Naive thymus-derived CD8-positive, alpha-beta T cell (primary cell): ENCODE measurements at regions not wholly inside any gene's neighbourhood (a gene's known extent, or its start where the extent isn't known, plus 50 kb on each side); places are given as distances from the start of the nearest gene placed in this dataset.
A peak's percentile ranks its signal among the peaks of the same experiment; 100 is the strongest.

ENCODE experiments used
- ATAC-seq, 2 donors: fragments of 150-1000 bp; cut with Tn5 transposase in 1 of 2; sonication (Bioruptor Pico), chemical (Tn5 transposase) in 1 of 2; 1 replicate in 1 of 2; 2 replicates in 1 of 2; pipeline ENCODE4 v1.10.0; 2021; ENCODE audit warnings: mild to moderate bottlenecking in 2 of 2, moderate library complexity in 2 of 2
- POLR2A ChIA-PET: fragments of 350-600 bp; sonication (Branson Sonifier 250); formaldehyde crosslinking; loops from one replicate; lab custom pipeline; 2021; ENCODE audit warnings: antibody characterized with exemption; lab: Charles Lee
- DNase-seq, 10 donors: peaks; one replicate each; pipeline versions ENCODE4 v3.0.0 to v3.0.0-alpha.2; 2020 to 2022
- H3K27ac Mint-ChIP-seq, 10 donors: one replicate each; pipeline ENCODE4 v1.8.0; 2020 to 2022; ENCODE audit warnings: mild to moderate bottlenecking in 10 of 10, mixed read lengths in 10 of 10, moderate library complexity in 4 of 10, inconsistent platforms in 1 of 10
- H3K27me3 Mint-ChIP-seq, 5 donors: one replicate each; pipeline ENCODE4 v1.8.0; 2021 to 2022; ENCODE audit warnings: mixed read lengths in 5 of 5
- H3K36me3 Mint-ChIP-seq, 3 donors: one replicate each; pipeline ENCODE4 v1.8.0; 2020 to 2022; ENCODE audit warnings: mixed read lengths in 3 of 3, mild to moderate bottlenecking in 2 of 3, inconsistent platforms in 1 of 3
- H3K4me1 Mint-ChIP-seq, 4 donors: one replicate each; pipeline ENCODE4 v1.8.0; 2021 to 2022; ENCODE audit warnings: mixed read lengths in 4 of 4
- H3K4me3 Mint-ChIP-seq, 10 donors: one replicate each; pipeline ENCODE4 v1.8.0; 2020 to 2022; ENCODE audit warnings: mild to moderate bottlenecking in 10 of 10, mixed read lengths in 10 of 10, moderate library complexity in 6 of 10, inconsistent platforms in 1 of 10
- H3K9me3 Mint-ChIP-seq, 9 donors: one replicate each; pipeline ENCODE4 v1.8.0; 2020 to 2022; ENCODE audit warnings: mixed read lengths in 9 of 9, mild to moderate bottlenecking in 3 of 9, inconsistent platforms in 1 of 9, moderate library complexity in 1 of 9

- no peak overlapping the region for H3K27ac Mint-ChIP-seq
Observed at GRCh38 chr13:58594747-58595600, 963.4 kb downstream of the PCDH17 start.

DNA sequence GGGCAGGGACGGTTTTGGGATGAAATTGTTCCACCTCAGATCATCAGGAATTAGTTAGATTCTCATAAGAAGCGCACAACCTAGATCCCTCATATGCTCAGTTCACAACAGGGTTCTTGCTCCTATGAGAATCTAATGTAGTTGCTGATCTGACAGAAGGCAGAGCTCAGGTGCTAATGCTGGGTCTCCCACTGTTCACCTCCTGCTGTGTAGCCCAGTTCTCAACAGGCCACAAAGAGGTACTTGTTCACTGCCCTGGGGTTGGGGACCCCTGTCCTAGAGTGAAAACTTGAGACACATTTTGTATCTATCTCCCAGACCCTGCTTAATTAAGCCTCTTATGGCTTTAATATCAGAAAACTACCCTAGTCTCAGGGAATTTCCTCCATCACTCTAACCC is 966.0 kb downstream of the PCDH17 start:
- POLR2A ChIA-PET, result no interaction called here

More at GRCh38 chr13:58594747-58595600, 963.4 kb downstream of the PCDH17 start:
- Mint-ChIP-seq H3K9me3 (peaks cover 0 to 10% (median 0%) of the 10 kb centered on the region in 9 donors), H3K27me3 (no peaks in the 10 kb centered on the region), H3K4me1 (no peaks in the 10 kb centered on the region), H3K36me3 (no peaks in the 10 kb centered on the region), H3K4me3 (no peak overlapping the region)
- ATAC-seq (no peak), DNase-seq (no peak)
- POLR2A ChIA-PET, result no interaction called here

DNA sequence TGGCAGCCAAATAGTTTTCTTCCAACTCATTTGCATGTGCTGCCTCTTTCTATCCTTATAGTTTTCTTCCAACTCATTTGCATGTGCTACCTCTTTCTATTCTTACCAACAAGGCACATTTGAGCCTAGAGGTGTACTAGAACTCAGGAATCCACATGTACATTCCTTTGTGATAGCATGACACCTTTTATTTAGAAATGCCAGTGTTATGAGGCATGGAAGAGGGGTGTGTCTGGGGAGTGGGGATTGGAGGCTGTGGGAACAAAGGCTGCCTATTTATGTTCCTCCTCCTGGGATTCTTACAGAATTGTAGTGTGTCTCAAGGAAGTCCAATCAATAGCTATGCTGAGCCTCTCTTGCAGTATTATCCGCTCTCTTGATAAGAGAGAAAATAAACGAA is 966.7 kb downstream of the PCDH17 start:
- ATAC-seq, result no peak
- H3K27ac Mint-ChIP-seq, result no peak overlapping the region
- H3K4me3 Mint-ChIP-seq, result no peak overlapping the region
- no peak for DNase-seq
- H3K4me1 Mint-ChIP-seq, result no peaks in the 10 kb centered on the region
- H3K9me3 Mint-ChIP-seq, result peaks cover 0 to 22% (median 2%) of the 10 kb centered on the region in 9 donors
- POLR2A ChIA-PET, result no interaction called here
- no peaks in the 10 kb centered on the region for H3K27me3 Mint-ChIP-seq
- no peaks in the 10 kb centered on the region for H3K36me3 Mint-ChIP-seq

More for the DNA sequence above, 966.0 kb downstream of the PCDH17 start:
- Mint-ChIP-seq H3K36me3 (no peaks in the 10 kb centered on the region), H3K4me3 (no peak overlapping the region), H3K4me1 (no peaks in the 10 kb centered on the region), H3K9me3 (peaks cover 0 to 22% (median 2%) of the 10 kb centered on the region in 9 donors), H3K27me3 (no peaks in the 10 kb centered on the region), H3K27ac (no peak overlapping the region)
- no peak for DNase-seq
- no peak for ATAC-seq

- H3K27ac Mint-ChIP-seq, result no peak overlapping the region
- no peak overlapping the region for H3K4me3 Mint-ChIP-seq
- ATAC-seq (no peak), DNase-seq (no peak)
- H3K36me3 Mint-ChIP-seq, result peaks cover 0 to 11% (median 0%) of the 10 kb centered on the region in 3 donors
- peaks cover 3 to 40% (median 15%) of the 10 kb centered on the region in 9 donors for H3K9me3 Mint-ChIP-seq
- H3K27me3 Mint-ChIP-seq, result no peaks in the 10 kb centered on the region
- POLR2A ChIA-PET, result no interaction called here
- no peaks in the 10 kb centered on the region for H3K4me1 Mint-ChIP-seq
Observed at GRCh38 chr13:58611117-58611516, 979.6 kb downstream of the PCDH17 start.

DNA sequence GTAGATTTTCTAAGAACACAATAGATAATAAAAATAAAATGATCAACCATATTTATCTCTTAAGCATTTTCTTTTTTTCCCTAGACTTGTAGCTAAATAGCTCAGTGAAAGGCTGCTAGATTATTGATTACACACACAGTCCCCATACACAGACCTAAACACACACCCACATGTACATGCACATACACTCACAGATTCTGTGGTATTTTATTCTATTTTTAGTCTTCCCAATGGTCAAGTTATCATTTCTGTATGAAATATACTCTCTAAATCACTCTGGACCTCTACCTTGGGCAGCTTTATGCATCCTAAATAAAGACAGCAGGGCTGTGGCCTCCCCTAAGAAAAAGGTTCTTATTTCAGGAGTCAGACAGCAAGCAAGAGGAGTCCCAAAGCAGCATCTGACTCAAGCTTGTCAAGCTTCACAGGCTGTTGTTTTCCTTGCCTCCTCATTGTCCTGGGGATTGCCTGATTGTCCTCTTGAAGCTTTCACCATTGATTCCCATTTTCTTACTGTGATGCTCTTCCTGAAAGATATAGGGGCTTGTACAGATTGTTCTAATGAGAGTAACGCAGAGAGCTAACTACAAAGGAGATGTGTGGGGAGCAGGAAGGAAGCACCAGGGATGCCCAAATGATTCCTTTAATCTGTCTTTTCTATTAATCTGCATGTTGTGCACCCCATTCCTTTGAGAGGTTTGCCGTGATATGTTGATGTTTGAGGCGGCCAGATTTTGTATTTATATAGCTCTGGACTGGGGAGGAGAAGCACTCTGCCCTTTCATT is 986.5 kb downstream of the PCDH17 start:
- Mint-ChIP-seq H3K27ac (no peak overlapping the region), H3K9me3 (peaks cover 0 to 17% (median 6%) of the 10 kb centered on the region in 9 donors)

DNA sequence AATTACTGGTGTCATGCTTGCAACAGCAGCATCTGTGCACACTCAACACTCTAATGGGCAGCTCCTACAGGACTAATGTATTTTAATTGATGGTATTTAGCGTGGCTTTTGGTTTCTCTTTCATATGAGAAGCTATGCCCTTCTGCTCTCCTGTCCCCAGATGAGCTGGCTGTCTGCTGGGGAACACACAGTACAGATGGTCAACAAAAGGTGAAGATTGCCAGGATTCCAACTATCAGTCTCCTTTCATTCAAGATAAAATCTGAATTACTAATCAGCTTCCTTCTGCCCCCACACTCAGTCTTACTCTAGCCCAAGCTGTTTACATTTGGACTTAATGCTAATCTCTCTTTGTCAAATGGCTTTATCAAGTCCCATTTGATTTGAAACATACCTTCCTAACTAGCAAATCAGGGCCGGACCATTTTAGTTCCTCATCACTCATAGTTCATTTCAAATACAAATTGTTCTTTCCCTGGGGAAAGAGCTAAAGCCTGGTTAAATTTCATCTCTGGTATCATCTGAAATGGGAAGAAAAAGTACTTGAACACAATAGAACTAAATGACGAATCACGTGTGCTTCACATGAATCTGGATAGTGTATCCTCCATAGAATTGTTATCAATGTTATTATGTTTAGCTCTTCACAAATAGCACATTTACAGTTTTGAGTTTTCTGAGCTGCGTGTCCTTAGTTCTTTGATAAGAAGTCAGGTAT is 988.0 kb downstream of the PCDH17 start:
- POLR2A ChIA-PET, result no interaction called here
- Mint-ChIP-seq H3K4me1 (no peaks in the 10 kb centered on the region), H3K36me3 (no peaks in the 10 kb centered on the region), H3K4me3 (no peak overlapping the region), H3K27ac (no peak overlapping the region), H3K27me3 (no peaks in the 10 kb centered on the region), H3K9me3 (peaks cover 0 to 7% (median 4%) of the 10 kb centered on the region in 9 donors)
- no peak for DNase-seq
- no peak for ATAC-seq

More for the DNA sequence above, 986.5 kb downstream of the PCDH17 start:
- DNase-seq (no peak), ATAC-seq (no peak)
- Mint-ChIP-seq H3K27me3 (no peaks in the 10 kb centered on the region), H3K4me3 (no peak overlapping the region), H3K36me3 (no peaks in the 10 kb centered on the region), H3K4me1 (no peaks in the 10 kb centered on the region)
- POLR2A ChIA-PET, result no interaction called here

- POLR2A ChIA-PET, result no interaction called here
Observed at GRCh38 chr13:58620176-58620575, 988.6 kb downstream of the PCDH17 start.

DNA sequence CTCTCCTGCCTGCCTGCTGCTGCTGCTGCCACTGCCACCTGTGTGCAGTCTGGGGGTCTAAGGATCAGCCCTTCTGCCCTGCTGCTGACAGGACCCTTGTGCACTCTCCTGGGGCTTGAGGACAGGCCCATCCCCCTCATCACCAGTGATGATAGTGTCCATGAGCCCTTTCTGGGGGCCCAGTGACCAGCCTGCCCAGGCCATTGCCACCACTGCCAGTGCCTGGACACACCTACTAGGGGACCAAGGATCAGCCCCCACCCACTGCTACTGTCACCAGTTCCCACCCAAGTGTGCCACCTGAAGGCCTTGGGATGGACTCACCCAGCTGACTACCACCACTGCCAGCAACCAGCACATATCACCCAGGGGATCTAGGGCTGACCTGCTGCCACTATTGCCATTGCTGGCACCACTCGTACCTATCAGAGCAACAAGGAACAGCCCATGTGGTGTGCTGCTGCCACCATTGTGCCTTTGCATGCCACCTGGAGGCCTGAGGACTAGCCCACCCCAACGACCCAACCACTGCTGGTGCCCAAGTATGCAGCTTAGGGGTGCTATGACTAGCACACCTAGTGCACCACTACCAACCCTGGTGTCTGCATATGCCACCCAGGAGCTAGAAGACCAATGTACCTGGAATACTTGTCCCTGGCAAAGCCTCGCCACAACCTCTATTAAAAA is 994.3 kb downstream of the PCDH17 start:
- Mint-ChIP-seq H3K36me3 (no peaks in the 10 kb centered on the region), H3K4me1 (no peaks in the 10 kb centered on the region), H3K27ac (no peak overlapping the region), H3K4me3 (no peak overlapping the region), H3K27me3 (no peaks in the 10 kb centered on the region), H3K9me3 (peaks cover 1 to 16% (median 7%) of the 10 kb centered on the region in 9 donors)
- DNase-seq (peak in 1 of 10 donors; percentile 34), ATAC-seq (no peak)
- POLR2A ChIA-PET, result no interaction called here

More at GRCh38 chr13:58620176-58620575, 988.6 kb downstream of the PCDH17 start:
- no peak overlapping the region for H3K27ac Mint-ChIP-seq
- no peak overlapping the region for H3K4me3 Mint-ChIP-seq
- no peaks in the 10 kb centered on the region for H3K4me1 Mint-ChIP-seq
- ATAC-seq, result no peak
- peaks cover 0 to 8% (median 2%) of the 10 kb centered on the region in 9 donors for H3K9me3 Mint-ChIP-seq
- no peaks in the 10 kb centered on the region for H3K27me3 Mint-ChIP-seq
- no peak for DNase-seq
- no peaks in the 10 kb centered on the region for H3K36me3 Mint-ChIP-seq

GRCh38 chr13:58630794-58631193 is 999.2 kb downstream of the PCDH17 start:
- no peak for DNase-seq
- Mint-ChIP-seq H3K36me3 (no peaks in the 10 kb centered on the region), H3K4me1 (no peaks in the 10 kb centered on the region), H3K27ac (no peak overlapping the region), H3K4me3 (no peak overlapping the region), H3K27me3 (no peaks in the 10 kb centered on the region), H3K9me3 (peaks cover 2 to 20% (median 6%) of the 10 kb centered on the region in 9 donors)
- ATAC-seq, result no peak
- POLR2A ChIA-PET, result no interaction called here

DNA sequence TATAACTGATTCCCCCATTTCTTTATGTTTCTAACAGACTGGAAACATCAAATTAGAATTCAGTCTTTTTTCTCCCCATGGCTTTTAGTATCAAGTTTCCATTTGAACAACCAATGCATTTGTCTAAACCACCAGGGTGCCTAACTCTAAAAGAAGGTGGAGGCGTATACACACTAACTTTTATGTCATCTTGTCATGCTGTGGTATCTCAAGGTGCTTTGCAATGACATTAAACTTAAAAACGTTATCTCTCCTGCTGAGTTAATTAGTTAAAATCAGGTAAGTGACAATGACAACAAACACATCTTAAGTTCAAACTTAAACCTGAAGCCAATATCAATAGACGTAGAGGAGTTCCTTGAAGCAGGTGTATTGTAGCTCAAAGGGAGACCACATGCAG is 1001.7 kb downstream of the PCDH17 start:
- POLR2A ChIA-PET, result no interaction called here
- H3K4me1 Mint-ChIP-seq, result no peaks in the 10 kb centered on the region
- no peak overlapping the region for H3K27ac Mint-ChIP-seq
- DNase-seq (no peak), ATAC-seq (no peak)
- no peaks in the 10 kb centered on the region for H3K36me3 Mint-ChIP-seq
- H3K4me3 Mint-ChIP-seq, result no peak overlapping the region
- peaks cover 0 to 4% (median 2%) of the 10 kb centered on the region in 9 donors for H3K9me3 Mint-ChIP-seq
- H3K27me3 Mint-ChIP-seq, result no peaks in the 10 kb centered on the region

DNA sequence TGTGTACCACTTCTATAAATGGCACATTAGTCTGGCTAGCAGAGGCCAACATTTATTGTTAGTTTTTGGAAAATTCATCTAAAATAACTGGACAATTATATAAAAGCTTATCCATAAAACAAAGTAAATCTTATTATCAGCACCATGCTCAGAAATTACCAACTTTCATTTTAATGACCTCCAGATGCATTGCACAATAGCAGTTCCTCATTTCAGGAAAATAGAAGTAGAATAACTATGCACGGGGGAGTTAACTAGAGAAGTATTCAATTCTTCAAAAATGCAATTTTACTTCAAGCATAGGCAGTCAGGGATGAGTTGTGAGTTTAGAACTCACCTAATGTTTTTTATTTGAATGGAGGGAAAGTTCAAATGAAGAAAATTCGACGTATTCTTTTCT is 1023.5 kb downstream of the PCDH17 start:
- H3K27me3 Mint-ChIP-seq, result no peaks in the 10 kb centered on the region
- H3K4me3 Mint-ChIP-seq, result no peak overlapping the region
- H3K36me3 Mint-ChIP-seq, result no peaks in the 10 kb centered on the region
- H3K4me1 Mint-ChIP-seq, result no peaks in the 10 kb centered on the region
- ATAC-seq (no peak), DNase-seq (no peak)
- H3K9me3 Mint-ChIP-seq, result peaks cover 0 to 9% (median 2%) of the 10 kb centered on the region in 9 donors
- H3K27ac Mint-ChIP-seq, result no peak overlapping the region
- POLR2A ChIA-PET, result no interaction called here

DNA sequence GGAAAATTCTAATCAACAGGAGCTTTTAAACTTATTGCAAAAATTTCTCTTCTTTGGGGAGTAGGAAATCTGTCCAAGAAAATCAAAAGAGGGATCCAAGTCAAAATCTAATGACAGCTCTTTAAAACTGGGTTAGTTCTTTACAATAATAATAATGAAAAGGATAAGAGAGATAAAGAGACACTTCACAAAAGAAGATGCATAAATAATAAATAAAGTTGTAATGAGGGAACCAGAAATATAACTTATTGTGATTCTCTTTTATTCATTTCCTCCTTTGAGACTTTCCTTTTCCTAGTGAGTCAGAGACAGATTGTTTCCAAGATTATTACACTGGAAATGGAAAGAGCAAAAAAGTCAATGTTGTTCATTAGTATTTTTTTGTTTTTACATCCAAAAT is 1029.3 kb downstream of the PCDH17 start:
- POLR2A ChIA-PET, result no interaction called here
- Mint-ChIP-seq H3K27me3 (no peaks in the 10 kb centered on the region), H3K4me1 (no peaks in the 10 kb centered on the region), H3K9me3 (peaks cover 0 to 13% (median 7%) of the 10 kb centered on the region in 9 donors), H3K36me3 (peaks cover 0 to 4% (median 0%) of the 10 kb centered on the region in 3 donors), H3K27ac (no peak overlapping the region), H3K4me3 (no peak overlapping the region)
- ATAC-seq (no peak), DNase-seq (no peak)
